ENCODE measurements at regions not wholly inside any gene's neighbourhood (a gene's known extent, or its start where the extent isn't known, plus 50 kb on each side); places are given as distances from the start of the nearest gene placed in this dataset.

- no peak for TF ChIP-seq CTCF (IDR thresholded peaks at IDR 0.05)
- TF ChIP-seq POLR2A (IDR thresholded peaks at IDR 0.05) = no peak
Measured at GRCh38 chr20:62573817-62574216, 68.5 kb upstream of the SLCO4A1 start.

Measured in esophagus squamous epithelium (tissue), 4 donors.